Activated CD8-positive, alpha-beta memory T cell treated with anti-CD3 and anti-CD28 coated beads, Interleukin-2, amount 50 U/mL, for 1 hour (primary cell): ENCODE measurements at regions not wholly inside any gene's neighbourhood (a gene's known extent, or its start where the extent isn't known, plus 50 kb on each side); places are given as distances from the start of the nearest gene placed in this dataset.
"Not testable (repeated sequence)": the region's sequence is repeated elsewhere in the genome, so short reads cannot be mapped to it uniquely, and the experiment has no call there.

ENCODE experiments used
- DNase-seq: peaks from one replicate; pipeline ENCODE4 v3.0.0-alpha.2; 2020; ENCODE audit errors: extremely low read depth

- DNase-seq, result no peak
Measured at GRCh38 chr10:63921908-63922467, 400.8 kb downstream of the REEP3 start.

- no peak for DNase-seq
Measured at GRCh38 chr10:63922468-63923284, 401.5 kb downstream of the REEP3 start.

- no peak for DNase-seq
Measured at GRCh38 chr10:63929831-63930467, 408.7 kb downstream of the REEP3 start.

DNA sequence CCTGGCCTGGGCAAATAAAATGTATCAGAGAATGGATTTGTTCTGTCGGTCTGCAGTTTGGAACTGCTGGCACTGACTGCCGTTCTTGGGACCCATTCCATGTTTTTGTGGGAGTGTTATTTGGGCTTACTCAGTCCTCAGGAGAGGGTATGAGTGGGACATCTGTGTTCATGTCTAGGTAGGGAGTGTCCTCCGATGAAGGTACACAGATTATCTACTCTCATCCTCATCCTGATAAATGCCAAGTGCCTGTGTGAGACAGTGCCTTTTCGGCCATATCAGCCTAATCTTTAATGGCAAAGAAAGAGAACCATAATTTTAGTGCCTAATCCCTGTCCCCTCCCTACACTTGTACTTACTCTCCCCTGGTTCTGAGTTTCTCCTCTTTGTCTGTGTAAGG is 409.4 kb downstream of the REEP3 start:
- DNase-seq, result no peak

DNA sequence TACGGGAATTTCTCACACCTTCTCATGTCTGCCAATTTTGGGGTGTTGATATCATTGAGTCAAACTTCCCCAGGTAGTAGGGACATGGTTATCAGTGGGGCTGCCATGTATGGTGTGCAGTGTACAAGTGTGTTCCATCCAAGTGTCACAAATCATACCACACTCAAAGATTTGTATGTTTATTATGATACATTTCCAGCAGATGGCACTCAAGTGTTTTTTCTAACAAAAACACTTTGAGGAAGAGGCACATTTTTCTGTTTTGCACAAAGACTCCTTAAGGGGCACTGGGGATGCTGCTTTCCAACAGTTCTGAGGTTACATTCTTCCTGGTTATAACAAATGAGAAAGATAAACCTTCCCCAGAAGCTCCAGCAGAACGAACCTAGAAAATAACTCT is 414.5 kb downstream of the REEP3 start:
- no peak for DNase-seq

DNA sequence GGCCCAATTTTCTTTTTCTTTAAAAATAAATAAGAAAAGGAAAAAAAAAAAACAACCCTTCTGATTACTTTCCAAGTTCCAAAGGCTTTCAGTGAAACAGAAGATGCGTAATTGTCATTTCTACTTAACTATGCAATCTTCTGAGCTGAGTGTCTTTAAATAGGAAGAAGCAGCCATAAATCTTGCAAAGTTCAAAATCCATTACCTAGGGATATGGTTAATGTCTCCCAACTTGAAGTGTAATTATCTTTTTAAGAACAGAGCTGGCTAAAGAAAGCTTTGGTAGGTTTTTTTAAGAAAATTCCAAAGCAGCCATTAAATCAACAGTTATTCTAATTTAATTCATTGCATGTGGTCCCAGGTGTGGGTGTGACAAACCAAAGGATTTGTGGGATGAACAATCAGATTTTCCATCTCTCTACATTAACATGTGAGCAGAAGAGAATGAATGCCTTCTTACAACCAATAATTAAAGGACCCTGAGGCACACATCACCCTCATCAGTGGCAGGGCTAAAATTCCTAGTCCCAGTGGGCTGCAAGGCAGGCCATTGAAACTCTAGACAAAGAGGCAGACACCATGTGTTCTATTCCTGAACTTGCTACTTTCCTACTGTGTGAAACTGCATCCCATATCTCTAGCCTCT is 419.2 kb downstream of the REEP3 start:
- DNase-seq, result no peak

DNA sequence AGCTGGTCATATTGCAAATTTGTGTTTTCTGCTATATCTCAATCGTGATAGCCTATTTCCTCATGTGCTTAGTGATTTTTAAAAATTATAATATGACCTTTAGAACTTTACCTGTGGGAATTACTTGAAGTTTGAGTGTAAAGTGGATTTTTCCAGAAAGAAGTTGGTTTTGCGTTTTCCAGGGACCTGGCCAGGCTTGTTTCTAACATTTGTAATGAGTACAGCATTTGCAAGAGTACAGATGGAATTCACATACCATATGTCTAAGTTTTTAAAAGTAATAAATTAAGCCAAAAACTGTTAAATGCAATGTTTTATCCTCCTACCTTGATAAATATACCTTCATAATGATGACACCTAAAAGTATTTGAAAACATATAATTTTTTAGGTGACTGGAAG is 443.2 kb downstream of the REEP3 start:
- DNase-seq, result no peak

DNA sequence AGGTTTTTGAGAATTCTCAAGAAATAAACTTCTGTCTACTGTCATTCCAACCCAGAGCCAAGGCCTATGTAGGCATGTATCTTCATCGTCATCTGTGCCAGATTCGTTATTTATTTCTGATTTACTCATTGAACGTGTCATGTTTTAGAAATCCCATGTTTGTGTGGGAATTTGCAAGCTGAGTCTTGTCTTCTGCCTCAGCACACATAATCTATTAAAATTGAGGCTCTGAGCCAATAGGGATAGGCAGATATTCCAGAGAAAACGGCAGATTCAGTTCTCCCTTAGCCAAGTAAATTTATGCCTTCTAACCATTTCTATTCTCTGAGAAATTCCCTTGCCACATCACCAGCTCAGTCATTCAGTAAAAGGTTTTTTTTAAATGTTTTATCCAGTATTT is 444.6 kb downstream of the REEP3 start:
- no peak for DNase-seq

- DNase-seq, result no peak
Measured at GRCh38 chr10:63972949-63973827, 452.0 kb downstream of the REEP3 start.

DNA sequence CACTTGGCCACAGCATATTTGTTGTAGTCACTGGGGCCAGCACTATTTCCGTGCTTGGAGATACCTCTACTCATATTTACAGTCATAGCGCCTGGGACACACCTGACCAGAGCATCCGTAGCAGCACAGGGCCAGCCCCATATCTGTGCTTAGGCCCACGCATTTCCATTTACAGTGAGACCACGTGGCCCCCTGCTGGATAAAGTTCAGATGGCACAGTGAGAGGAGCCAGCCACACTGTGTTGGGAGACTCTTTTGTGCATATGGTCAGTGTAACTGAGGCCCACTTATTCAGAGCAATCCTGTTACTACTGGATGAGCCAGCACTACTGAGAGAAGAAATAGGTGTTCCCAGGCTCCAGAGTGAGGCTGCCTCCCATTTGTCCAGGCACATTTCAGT is 455.3 kb downstream of the REEP3 start:
- no peak for DNase-seq

DNA sequence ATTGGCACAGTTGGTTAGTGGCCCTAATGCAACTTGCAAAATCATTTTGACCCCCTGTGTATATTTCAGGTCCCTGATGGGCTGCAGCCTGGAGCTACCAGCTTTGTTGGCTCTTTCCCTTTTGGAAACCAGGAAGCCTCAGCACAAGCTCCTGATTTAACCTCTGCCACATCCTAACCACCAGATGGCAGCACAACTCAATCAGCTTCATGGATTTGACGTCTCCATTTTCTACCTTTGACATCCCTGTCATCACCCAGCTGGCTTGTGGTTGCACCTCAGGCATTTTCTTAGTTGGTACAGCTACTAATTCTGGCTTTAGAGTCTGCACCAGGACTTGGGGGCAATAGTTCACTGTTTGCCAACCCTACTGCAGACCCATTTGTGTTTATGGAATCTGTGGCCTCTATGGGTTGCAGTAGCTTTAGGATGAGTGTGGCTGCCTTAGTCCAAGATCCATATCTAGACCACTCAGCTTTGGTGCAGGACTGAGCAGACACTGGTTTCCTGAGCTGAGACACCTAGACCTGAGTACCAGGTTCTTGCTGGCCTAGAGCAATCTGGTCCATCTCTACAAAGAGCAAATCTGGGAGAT is 456.2 kb downstream of the REEP3 start:
- no peak for DNase-seq

GRCh38 chr10:63980870-63981269 is 459.7 kb downstream of the REEP3 start:
- not testable (repeated sequence) for DNase-seq

- not testable (repeated sequence) for DNase-seq
Measured at GRCh38 chr10:63984061-63984460, 462.9 kb downstream of the REEP3 start.

GRCh38 chr10:63986536-63986935 is 465.3 kb downstream of the REEP3 start:
- no peak for DNase-seq

GRCh38 chr10:63987212-63987611 is 466.0 kb downstream of the REEP3 start:
- no peak for DNase-seq

DNA sequence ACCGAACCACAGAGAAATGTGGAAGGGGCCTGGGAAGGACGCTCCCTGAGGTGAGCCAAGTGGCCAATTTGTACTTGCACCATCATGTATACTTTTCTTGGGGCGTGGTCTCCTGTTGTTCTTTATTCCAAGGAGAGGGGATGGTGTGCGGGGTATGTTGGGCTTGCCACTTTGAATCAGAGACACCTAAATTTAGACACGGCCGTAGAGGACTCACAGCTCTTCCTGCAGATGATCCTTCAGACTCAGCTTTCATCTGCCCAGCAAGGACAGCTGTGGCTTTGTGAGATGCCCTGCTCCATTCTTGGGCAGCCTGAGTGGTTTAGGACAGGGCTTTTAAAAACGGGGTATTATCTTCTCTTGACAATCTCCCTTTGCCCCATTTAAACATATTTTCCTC is 473.2 kb downstream of the REEP3 start:
- DNase-seq, result no peak

- DNase-seq, result no peak
Measured at GRCh38 chr10:64007157-64007556, 486.0 kb downstream of the REEP3 start.

DNA sequence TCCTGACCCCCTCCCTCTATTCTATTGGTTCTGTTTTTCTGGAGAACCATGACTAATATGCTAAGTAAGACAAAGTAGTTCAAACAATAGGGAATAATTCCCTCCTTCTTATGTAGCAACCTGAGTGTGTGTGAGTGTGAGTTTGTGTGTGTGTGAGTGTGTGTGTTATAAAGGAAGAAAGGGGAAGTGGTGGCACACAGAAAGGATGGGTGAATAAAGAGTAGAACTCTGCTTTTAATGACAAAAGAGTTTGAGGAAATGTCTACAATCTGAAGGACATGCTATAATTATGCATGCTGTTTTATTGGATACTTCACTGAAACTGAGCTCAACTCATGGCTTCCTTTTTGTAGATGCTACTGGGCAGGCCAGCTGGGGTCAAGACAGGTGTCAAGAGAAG is 489.5 kb downstream of the REEP3 start:
- no peak for DNase-seq

DNA sequence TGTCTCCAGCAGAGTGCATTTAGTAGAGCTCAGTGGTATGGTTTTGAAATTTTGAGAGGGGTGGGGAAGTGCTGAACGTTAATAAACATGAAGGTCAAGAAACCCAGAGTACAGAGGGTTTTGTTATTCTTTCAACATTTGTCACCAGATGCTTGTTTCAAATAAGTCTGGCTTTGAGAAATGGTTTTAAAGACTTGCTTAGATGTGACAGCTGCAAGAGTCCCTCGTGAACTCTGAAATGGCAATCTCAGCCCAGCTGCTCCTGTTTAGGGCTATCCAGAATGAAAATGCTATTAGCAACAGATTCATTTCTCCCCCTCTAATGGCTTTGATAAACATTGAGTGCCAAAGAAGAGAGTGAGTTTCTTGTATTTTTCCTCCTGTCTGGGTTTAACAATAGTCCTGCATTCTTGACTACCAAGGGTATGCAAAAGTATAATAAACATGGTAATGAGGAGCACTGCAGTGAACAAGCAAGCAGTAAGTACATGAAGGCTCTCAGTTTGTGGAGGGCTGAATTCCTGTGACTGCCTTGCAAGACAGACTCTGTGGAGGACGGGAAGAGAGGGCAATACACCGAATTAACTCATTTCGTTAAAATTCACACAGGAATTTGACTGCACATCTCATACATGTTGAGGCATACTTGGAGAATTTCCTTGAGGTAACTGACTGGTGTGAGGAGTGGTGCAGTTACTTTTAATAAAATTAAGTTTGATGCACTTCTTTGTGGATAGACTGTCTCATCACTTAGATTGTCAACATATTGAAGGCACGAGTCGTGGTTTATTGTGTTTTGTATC is 490.9 kb downstream of the REEP3 start:
- DNase-seq, result no peak

GRCh38 chr10:64014281-64014680 is 493.1 kb downstream of the REEP3 start:
- DNase-seq, result no peak
